PC-3 (cell line): ENCODE measurements at regions not wholly inside any gene's neighbourhood (a gene's known extent, or its start where the extent isn't known, plus 50 kb on each side); places are given as distances from the start of the nearest gene placed in this dataset.

Source experiments
- ATAC-seq: fragments of 200-7000 bp; cut with Tn5 transposase; 2 replicates; pipeline ENCODE4 v1.9.1; 2020; ENCODE audit warnings: mild to moderate bottlenecking, moderate library complexity
- BruUV-seq: library from RNA; stranded (reverse); fragments of 400-500 nt; replicated peaks from 2 replicates; lab custom pipeline; 2021; lab: Mats Ljungman, UMichigan
- CTCF ChIA-PET: fragments of 300-600 bp; sonication (Branson Sonifier 250); formaldehyde crosslinking; loops from one replicate; lab custom pipeline; 2022; ENCODE audit warnings: antibody characterized with exemption; lab: Charles Lee
- POLR2A ChIA-PET: fragments of 300-600 bp; sonication (Branson Sonifier 250); formaldehyde crosslinking; loops from one replicate; lab custom pipeline; 2022; ENCODE audit warnings: antibody characterized with exemption; ENCODE audit not compliant: unreplicated experiment; lab: Charles Lee
- DNase-seq: peaks from one replicate; pipeline ENCODE4 v3.0.0-alpha.2; 2015
- H2AFZ ChIP-seq: fragments of 300-600 bp; sonication (generic); 2 replicates; pipeline ENCODE4 v1.6.0; 2016; ENCODE audit warnings: antibody characterized with exemption, low read length
- H3F3A ChIP-seq: fragments of 300-600 bp; sonication (generic); one replicate; pipeline ENCODE4 v1.6.0; 2017; ENCODE audit warnings: antibody characterized with exemption, low read length, control low read depth, mild to moderate bottlenecking; ENCODE audit not compliant: unreplicated experiment
- H3K27ac ChIP-seq: fragments of 300-600 bp; sonication (generic); 2 replicates; pipeline ENCODE4 v1.5.1; 2016; ENCODE audit warnings: mild to moderate bottlenecking, low read length
- H3K27me3 ChIP-seq: fragments of 300-600 bp; sonication (generic); 2 replicates; pipeline ENCODE4 v1.6.1; 2016; ENCODE audit warnings: low read length, mixed read lengths
- H3K36me3 ChIP-seq: fragments of 300-600 bp; sonication (generic); 2 replicates; pipeline ENCODE4 v1.6.1; 2016; ENCODE audit warnings: low read depth, mixed run types, low read length, mixed read lengths
- H3K4me1 ChIP-seq: fragments of 300-600 bp; sonication (generic); 2 replicates; pipeline ENCODE4 v1.5.1; 2016; ENCODE audit warnings: low read length; ENCODE audit not compliant: insufficient read depth
- H3K4me2 ChIP-seq: fragments of 300-600 bp; sonication (generic); 2 replicates; pipeline ENCODE4 v1.6.0; 2016; ENCODE audit warnings: low read length
- H3K4me3 ChIP-seq: fragments of 300-600 bp; sonication (generic); 2 replicates; pipeline ENCODE4 v1.5.1; 2016; ENCODE audit warnings: mild to moderate bottlenecking, low read length, mixed read lengths
- H3K79me2 ChIP-seq: fragments of 300-600 bp; sonication (generic); 2 replicates; pipeline ENCODE4 v1.6.1; 2017; ENCODE audit warnings: low read length, mixed read lengths
- H3K9ac ChIP-seq: fragments of 300-600 bp; sonication (generic); 2 replicates; pipeline ENCODE4 v1.6.0; 2016; ENCODE audit warnings: mild to moderate bottlenecking, low read length
- H3K9me2 ChIP-seq: fragments of 300-600 bp; sonication (generic); replicated peaks from 2 replicates; pipeline ENCODE4 v1.6.1; 2016; ENCODE audit warnings: mixed run types, low read length, mixed read lengths
- H3K9me3 ChIP-seq: fragments of 300-600 bp; sonication (generic); 2 replicates; pipeline ENCODE4 v1.6.1; 2016; ENCODE audit warnings: low read length, mixed read lengths
- H4K20me1 ChIP-seq: fragments of 300-600 bp; sonication (generic); 2 replicates; pipeline ENCODE4 v1.6.1; 2016; ENCODE audit warnings: low read length, mixed read lengths
- EZH2 ChIP-seq: fragments of 300-600 bp; sonication (generic); IDR thresholded peaks from one replicate; pipeline ENCODE4 v1.6.1; 2017; ENCODE audit warnings: antibody characterized with exemption, mild to moderate bottlenecking, low read length; ENCODE audit not compliant: unreplicated experiment
- EZH2phosphoT487 ChIP-seq: fragments of 300-600 bp; sonication (generic); IDR thresholded peaks from 2 replicates; pipeline ENCODE4 v1.6.1; 2018; ENCODE audit warnings: mild to moderate bottlenecking, antibody characterized with exemption, low read length, borderline replicate concordance
- intact Hi-C: fragments of 100-400 bp; cut with micrococcal nuclease; formaldehyde crosslinking; loops from 2 replicates; pipeline ENCODE4 v1.9.0; 2023
- TF ChIP-seq, protein P1 (sequence below): fragments of 300-600 bp; sonication (generic); conservative IDR thresholded peaks from 2 replicates; pipeline ENCODE4 v1.5.1; 2017; ENCODE audit warnings: antibody characterized with exemption, low read depth, mild to moderate bottlenecking, low read length

DNA sequence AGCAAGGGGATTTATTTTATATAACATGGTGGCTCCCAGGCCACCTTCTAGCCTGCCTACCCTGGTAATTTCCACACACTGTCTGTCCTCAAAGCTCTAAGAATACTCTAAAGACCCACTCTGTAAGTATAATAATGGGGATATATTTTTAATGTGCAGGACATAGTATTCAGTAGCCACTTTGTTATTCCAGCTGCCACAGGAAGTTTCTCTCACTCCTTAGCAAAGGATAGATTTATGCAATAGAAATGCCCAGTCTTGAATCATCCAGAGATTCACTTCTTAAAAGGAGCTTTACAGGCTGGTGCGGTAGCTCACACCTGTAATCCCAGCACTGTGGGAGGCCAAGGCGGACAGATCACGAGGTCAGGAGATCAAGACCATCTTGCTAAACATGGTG, 68.4 kb upstream of the LDLRAD3 start:
- H3K4me1 ChIP-seq: peaks cover 7% of the 10 kb centered on the region; the same call in 1 of the 2 replicates
- H3K36me3 ChIP-seq: no peaks in the 10 kb centered on the region
- BruUV-seq: no TSS peak
- no peaks in the 10 kb centered on the region for H3K9me3 ChIP-seq
- intact Hi-C loops: no loop called here
- TF ChIP-seq, protein P1, sequence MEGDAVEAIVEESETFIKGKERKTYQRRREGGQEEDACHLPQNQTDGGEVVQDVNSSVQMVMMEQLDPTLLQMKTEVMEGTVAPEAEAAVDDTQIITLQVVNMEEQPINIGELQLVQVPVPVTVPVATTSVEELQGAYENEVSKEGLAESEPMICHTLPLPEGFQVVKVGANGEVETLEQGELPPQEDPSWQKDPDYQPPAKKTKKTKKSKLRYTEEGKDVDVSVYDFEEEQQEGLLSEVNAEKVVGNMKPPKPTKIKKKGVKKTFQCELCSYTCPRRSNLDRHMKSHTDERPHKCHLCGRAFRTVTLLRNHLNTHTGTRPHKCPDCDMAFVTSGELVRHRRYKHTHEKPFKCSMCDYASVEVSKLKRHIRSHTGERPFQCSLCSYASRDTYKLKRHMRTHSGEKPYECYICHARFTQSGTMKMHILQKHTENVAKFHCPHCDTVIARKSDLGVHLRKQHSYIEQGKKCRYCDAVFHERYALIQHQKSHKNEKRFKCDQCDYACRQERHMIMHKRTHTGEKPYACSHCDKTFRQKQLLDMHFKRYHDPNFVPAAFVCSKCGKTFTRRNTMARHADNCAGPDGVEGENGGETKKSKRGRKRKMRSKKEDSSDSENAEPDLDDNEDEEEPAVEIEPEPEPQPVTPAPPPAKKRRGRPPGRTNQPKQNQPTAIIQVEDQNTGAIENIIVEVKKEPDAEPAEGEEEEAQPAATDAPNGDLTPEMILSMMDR: no peak
- no peak for TF ChIP-seq EZH2phosphoT487
- TF ChIP-seq EZH2: no peak
- H3K79me2 ChIP-seq: no peaks in the 10 kb centered on the region
- H2AFZ ChIP-seq: no peak overlapping the region
- no peak overlapping the region for H3K27ac ChIP-seq
- no peaks in the 10 kb centered on the region for H3K27me3 ChIP-seq
- H3K9ac ChIP-seq: no peak overlapping the region
- DNase-seq (no peak), ATAC-seq (no peak)
- H3K4me3 ChIP-seq: no peak overlapping the region
- CTCF ChIA-PET: no interaction called here
- no peaks in the 10 kb centered on the region for H4K20me1 ChIP-seq
- POLR2A ChIA-PET: no interaction called here
- no peaks in the 10 kb centered on the region for H3F3A ChIP-seq
- no peaks in the 10 kb centered on the region for H3K9me2 ChIP-seq
- H3K4me2 ChIP-seq: no peak overlapping the region

DNA sequence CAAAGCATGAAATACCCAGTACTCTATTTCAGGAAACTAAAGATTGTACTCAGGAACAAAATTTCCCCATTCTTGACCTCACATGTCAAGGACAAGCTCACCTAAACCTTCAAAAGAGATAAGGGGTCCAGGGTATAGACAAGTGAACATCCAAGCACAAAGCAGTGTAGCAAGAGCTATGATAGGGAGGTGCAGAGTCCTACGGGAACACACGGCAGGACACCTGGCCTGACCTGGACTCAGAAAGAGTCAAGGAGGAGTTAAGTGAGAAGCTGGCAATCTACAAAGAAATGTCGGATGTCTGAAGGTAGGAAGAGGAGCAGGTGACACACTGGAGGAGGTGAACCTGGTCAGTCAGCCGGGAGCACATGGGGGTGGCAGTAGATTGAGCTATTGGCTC, 67.1 kb upstream of the LDLRAD3 start:
- H3K27ac ChIP-seq: no peak overlapping the region
- no peak for DNase-seq
- H3K79me2 ChIP-seq: no peaks in the 10 kb centered on the region
- no peaks in the 10 kb centered on the region for H3K9me3 ChIP-seq
- no peak overlapping the region for H2AFZ ChIP-seq
- TF ChIP-seq EZH2phosphoT487: no peak
- TF ChIP-seq, protein P1: no peak
- TF ChIP-seq EZH2: no peak
- no peak for ATAC-seq
- H3K27me3 ChIP-seq: no peaks in the 10 kb centered on the region
- ChIA-PET POLR2A (no interaction called here), CTCF (interaction anchor here (0.6 kb wide), 1 partner anchor 255 kb away, joined by 4 read pairs; no protein-coding TSS in a partner anchor)
- intact Hi-C loops: no loop called here
- no TSS peak for BruUV-seq
- no peak overlapping the region for H3K4me3 ChIP-seq
- H3K4me1 ChIP-seq: peaks cover 7% of the 10 kb centered on the region; the same call in 1 of the 2 replicates
- H3F3A ChIP-seq: no peaks in the 10 kb centered on the region
- H4K20me1 ChIP-seq: no peaks in the 10 kb centered on the region
- H3K4me2 ChIP-seq: no peak overlapping the region
- H3K9me2 ChIP-seq: no peaks in the 10 kb centered on the region
- H3K36me3 ChIP-seq: no peaks in the 10 kb centered on the region
- no peak overlapping the region for H3K9ac ChIP-seq

DNA sequence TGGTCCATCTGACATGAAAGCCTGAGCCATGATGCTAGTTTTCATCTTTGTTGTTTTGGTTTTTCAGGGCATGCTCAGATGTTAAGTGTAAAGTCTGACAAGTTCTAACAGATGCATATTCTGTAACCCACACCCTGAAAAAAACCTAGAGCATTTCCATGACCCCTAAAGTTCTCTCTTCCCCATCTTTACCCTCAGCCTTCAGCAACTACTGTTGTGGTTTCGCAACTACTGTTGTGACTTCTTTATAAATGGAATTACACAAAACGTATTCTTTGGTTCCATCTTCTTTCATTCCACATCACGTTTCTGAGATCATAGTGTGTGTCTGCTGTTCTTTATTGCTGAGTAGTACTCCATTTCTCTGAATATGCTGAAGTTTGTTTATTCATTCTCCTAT, 65.1 kb upstream of the LDLRAD3 start:
- no peak for ATAC-seq
- no peak overlapping the region for H3K4me2 ChIP-seq
- DNase-seq: no peak
- H3K9me2 ChIP-seq: no peaks in the 10 kb centered on the region
- H3F3A ChIP-seq: no peaks in the 10 kb centered on the region
- H3K27ac ChIP-seq: no peak overlapping the region
- no peak overlapping the region for H2AFZ ChIP-seq
- H3K4me1 ChIP-seq: peaks cover 4% of the 10 kb centered on the region; the same call in 1 of the 2 replicates
- no TSS peak for BruUV-seq
- intact Hi-C loops: no loop called here
- no peak overlapping the region for H3K9ac ChIP-seq
- TF ChIP-seq EZH2 (no peak), EZH2phosphoT487 (no peak)
- TF ChIP-seq, protein P1: no peak
- H4K20me1 ChIP-seq: no peaks in the 10 kb centered on the region
- H3K9me3 ChIP-seq: no peaks in the 10 kb centered on the region
- no peaks in the 10 kb centered on the region for H3K36me3 ChIP-seq
- H3K27me3 ChIP-seq: no peaks in the 10 kb centered on the region
- ChIA-PET POLR2A (no interaction called here), CTCF (no interaction called here)
- H3K79me2 ChIP-seq: no peaks in the 10 kb centered on the region
- H3K4me3 ChIP-seq: no peak overlapping the region
